ENCODE measurements at regions not wholly inside any gene's neighbourhood (a gene's known extent, or its start where the extent isn't known, plus 50 kb on each side); places are given as distances from the start of the nearest gene placed in this dataset.

- H3K9ac ChIP-seq (replicated peaks in 1 of 4; ENCODE audit: extremely low read depth in 1 of 4, low read depth in 3 of 4, low read length in 3 of 4): no peak overlapping the region
- no peak overlapping the region for H3K27ac ChIP-seq (ENCODE audit: low read depth, low read length)
- no peak overlapping the region for H2AFZ ChIP-seq (ENCODE audit: low read length)
- FAIRE-seq (no peak), DNase-seq (ENCODE audit: low read depth in 1 of 2, low spot score in 2 of 2) (no peak)
- no peak overlapping the region for H4K8ac ChIP-seq (ENCODE audit: extremely low read depth, insufficient read depth, low read length)
- CTCF ChIA-PET (ENCODE audit: partially characterized antibody): interaction anchor here (1.3 kb wide), 1 partner anchor 26 kb away, joined by 6 read pairs; no protein-coding TSS in a partner anchor
- no peak overlapping the region for H2BK12ac ChIP-seq (ENCODE audit: low read depth, low read length)
- H2BK20ac ChIP-seq (ENCODE audit: low read length): no peak overlapping the region
- H4K5ac ChIP-seq (ENCODE audit: insufficient read length, low read depth, low read length): no peak overlapping the region
- no peak overlapping the region for H3K4me3 ChIP-seq (ENCODE audit: extremely low read depth in 1 of 4, insufficient read depth in 2 of 4, low read depth in 3 of 4, low read length in 4 of 4)
- no peaks in the 10 kb centered on the region for H3K79me1 ChIP-seq (ENCODE audit: low read depth, low read length)
- no peak overlapping the region for H3K56ac ChIP-seq (replicated peaks; ENCODE audit: insufficient read length, low read depth, low read length)
- H2BK5ac ChIP-seq (ENCODE audit: low read depth, low read length): no peak overlapping the region
- H3K79me2 ChIP-seq (ENCODE audit: control insufficient read depth in 1 of 2, insufficient read depth in 2 of 2, low read length in 2 of 2): no peaks in the 10 kb centered on the region
- H4K20me1 ChIP-seq (replicated peaks in 1 of 2; ENCODE audit: control insufficient read depth in 1 of 2, insufficient read depth in 2 of 2, low read length in 2 of 2): no peaks in the 10 kb centered on the region
- H3K9me3 ChIP-seq (ENCODE audit: insufficient read depth in 2 of 2, low read depth in 1 of 2, low read length in 1 of 2): peaks cover 0 to 3% of the 10 kb centered on the region in 2 experiments; a peak in 1 of 4 replicates
- no peaks in the 10 kb centered on the region for H3K27me3 ChIP-seq (replicated peaks in 1 of 4; ENCODE audit: control insufficient read depth in 3 of 4, extremely low read depth in 1 of 4, insufficient read depth in 3 of 4, low read length in 3 of 4)
- WGBS, 2 experiments (ENCODE audit: extremely low coverage in 1 of 2, insufficient coverage in 1 of 2, insufficient read length in 1 of 2, insufficient replicate concordance in 2 of 2, low coverage in 1 of 2, low lambda C conversion rate in 2 of 2, missing lambda C conversion rate in 1 of 2): 61% methylated on average over 2 of the region's 2 CpGs; no CpG with 5 or more reads in 1 of the 2 experiments
- H3K4me2 ChIP-seq (ENCODE audit: insufficient read depth in 1 of 2, low read depth in 2 of 2, low read length in 2 of 2): no peak overlapping the region
- H4K91ac ChIP-seq (replicated peaks; ENCODE audit: insufficient read length, low read length): no peak overlapping the region
- no peaks in the 10 kb centered on the region for H3K23me2 ChIP-seq (ENCODE audit: low read depth, low read length)
- H3K4ac ChIP-seq (replicated peaks; ENCODE audit: insufficient read length, low read depth, low read length): no peak overlapping the region
- H3K36me3 ChIP-seq (ENCODE audit: control insufficient read depth in 2 of 4, insufficient read depth in 4 of 4, low read length in 3 of 4): no peaks in the 10 kb centered on the region
- H3K18ac ChIP-seq (ENCODE audit: extremely low read depth, low read length): no peak overlapping the region
- no peak overlapping the region for H3K14ac ChIP-seq (ENCODE audit: insufficient read length)
- H2AK5ac ChIP-seq (ENCODE audit: low read depth, low read length): no peak overlapping the region
- POLR2A ChIA-PET (ENCODE audit: partially characterized antibody): no interaction called here
- H2BK15ac ChIP-seq (ENCODE audit: low read length): no peak overlapping the region
- H3K23ac ChIP-seq (ENCODE audit: insufficient read length): no peak overlapping the region
- no peak overlapping the region for H2BK120ac ChIP-seq (replicated peaks; ENCODE audit: low read depth, low read length)
- no peaks in the 10 kb centered on the region for H3K4me1 ChIP-seq (replicated peaks in 1 of 4; ENCODE audit: control insufficient read depth in 3 of 4, insufficient read depth in 4 of 4, low read length in 3 of 4)
- no peak for TF ChIP-seq EZH2 (IDR thresholded peaks at IDR 0.05; ENCODE audit: low read depth, low read length, severe bottlenecking)
- TF ChIP-seq GTF2F1 (IDR thresholded peaks at IDR 0.05; ENCODE audit: borderline replicate concordance, low read depth, low read length): no peak
- no peak for TF ChIP-seq KDM4A (IDR thresholded peaks at IDR 0.05; ENCODE audit: low read depth, low read length, severe bottlenecking)
- TF ChIP-seq, protein P1, sequence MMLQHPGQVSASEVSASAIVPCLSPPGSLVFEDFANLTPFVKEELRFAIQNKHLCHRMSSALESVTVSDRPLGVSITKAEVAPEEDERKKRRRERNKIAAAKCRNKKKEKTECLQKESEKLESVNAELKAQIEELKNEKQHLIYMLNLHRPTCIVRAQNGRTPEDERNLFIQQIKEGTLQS (IDR thresholded peaks at IDR 0.05; ENCODE audit: insufficient read depth, low read depth, low read length): no peak
- TF ChIP-seq JUN (IDR thresholded peaks at IDR 0.05; ENCODE audit: low read depth, low read length): no peak
- no peak for TF ChIP-seq HDAC6 (IDR thresholded peaks at IDR 0.05; ENCODE audit: low read depth, low read length)
- no peak for TF ChIP-seq CREB1 (IDR thresholded peaks at IDR 0.05)
- TF ChIP-seq, protein P2, sequence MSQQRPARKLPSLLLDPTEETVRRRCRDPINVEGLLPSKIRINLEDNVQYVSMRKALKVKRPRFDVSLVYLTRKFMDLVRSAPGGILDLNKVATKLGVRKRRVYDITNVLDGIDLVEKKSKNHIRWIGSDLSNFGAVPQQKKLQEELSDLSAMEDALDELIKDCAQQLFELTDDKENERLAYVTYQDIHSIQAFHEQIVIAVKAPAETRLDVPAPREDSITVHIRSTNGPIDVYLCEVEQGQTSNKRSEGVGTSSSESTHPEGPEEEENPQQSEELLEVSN (IDR thresholded peaks at IDR 0.05): no peak
- TF ChIP-seq SAP30 (IDR thresholded peaks at IDR 0.05; ENCODE audit: insufficient read depth, insufficient replicate concordance, low read length): no peak
- no peak for TF ChIP-seq TBP (IDR thresholded peaks at IDR 0.05; ENCODE audit: low read depth, low read length)
- no peak for TF ChIP-seq CEBPB (IDR thresholded peaks at IDR 0.05; ENCODE audit: low read depth, low read length)
- no peak for TF ChIP-seq GABPA (IDR thresholded peaks at IDR 0.05; ENCODE audit: borderline replicate concordance, insufficient read depth, low read length)
- TF ChIP-seq TAF7 (optimal IDR thresholded peaks at IDR 0.05; ENCODE audit: borderline replicate concordance, low read depth, low read length): no peak
Measured at GRCh38 chr10:75329190-75329745, 72.3 kb downstream of the ZNF503 start.
